ENCODE measurements at regions not wholly inside any gene's neighbourhood (a gene's known extent, or its start where the extent isn't known, plus 50 kb on each side); places are given as distances from the start of the nearest gene placed in this dataset.
A peak's percentile ranks its signal among the peaks of the same experiment; 100 is the strongest.

- no peaks in the 10 kb centered on the region for H3K27me3 ChIP-seq (ENCODE audit: control insufficient read depth, insufficient read depth, low read length)
- H3K9me3 ChIP-seq (ENCODE audit: control insufficient read depth, insufficient read depth, low read depth, low read length): no peaks in the 10 kb centered on the region
- DNase-seq (ENCODE audit: low read depth in 2 of 2): peak; percentile 9 to 36
- H3K4me2 ChIP-seq (ENCODE audit: extremely low read depth, insufficient read depth, low read length): no peak overlapping the region
- H3K27ac ChIP-seq (ENCODE audit: insufficient read depth, low read length): no peak overlapping the region
- H3K36me3 ChIP-seq (ENCODE audit: control insufficient read depth, insufficient read depth, low read length): no peaks in the 10 kb centered on the region
- no peaks in the 10 kb centered on the region for H4K20me1 ChIP-seq (ENCODE audit: control insufficient read depth, extremely low read depth, insufficient read depth, low read length)
- H3K4me1 ChIP-seq (ENCODE audit: control insufficient read depth, extremely low read depth, insufficient read depth, low read length): no peaks in the 10 kb centered on the region
- TF ChIP-seq CTCF (conservative IDR thresholded peaks at IDR 0.05 in 1 of 2, IDR thresholded peaks at IDR 0.05 in 1 of 2; ENCODE audit: low read depth in 1 of 2, low read length in 2 of 2): no peak
- no peak for TF ChIP-seq EZH2 (IDR thresholded peaks at IDR 0.05; ENCODE audit: low read length, missing control alignments)
- H2AFZ ChIP-seq (ENCODE audit: low read length): no peak overlapping the region
- H3K9ac ChIP-seq (ENCODE audit: insufficient read depth, low read length): no peak overlapping the region
- H3K4me3 ChIP-seq (replicated peaks in 1 of 4; ENCODE audit: control extremely low read depth in 1 of 4, insufficient read depth in 1 of 4, low read depth in 3 of 4, low read length in 4 of 4): no peak overlapping the region
- H3K79me2 ChIP-seq (ENCODE audit: control insufficient read depth, insufficient read depth, low read length): no peaks in the 10 kb centered on the region
Measured at GRCh38 chr11:92443199-92443598, 218.6 kb downstream of the FAT3 start.

GRCh38 chr11:92447586-92447985 lies 223.0 kb downstream of the FAT3 start:
- Histone ChIP-seq H3K9me3 (ENCODE audit: control insufficient read depth, insufficient read depth, low read depth, low read length) (no peaks in the 10 kb centered on the region), H3K27ac (ENCODE audit: insufficient read depth, low read length) (no peak overlapping the region), H3K79me2 (ENCODE audit: control insufficient read depth, insufficient read depth, low read length) (no peaks in the 10 kb centered on the region), H4K20me1 (ENCODE audit: control insufficient read depth, extremely low read depth, insufficient read depth, low read length) (no peaks in the 10 kb centered on the region), H3K4me1 (ENCODE audit: control insufficient read depth, extremely low read depth, insufficient read depth, low read length) (no peaks in the 10 kb centered on the region), H3K4me2 (ENCODE audit: extremely low read depth, insufficient read depth, low read length) (no peak overlapping the region), H3K4me3 (replicated peaks in 1 of 4; ENCODE audit: control extremely low read depth in 1 of 4, insufficient read depth in 1 of 4, low read depth in 3 of 4, low read length in 4 of 4) (no peak overlapping the region), H3K9ac (ENCODE audit: insufficient read depth, low read length) (no peak overlapping the region), H3K27me3 (ENCODE audit: control insufficient read depth, insufficient read depth, low read length) (no peaks in the 10 kb centered on the region), H2AFZ (ENCODE audit: low read length) (no peak overlapping the region), H3K36me3 (ENCODE audit: control insufficient read depth, insufficient read depth, low read length) (no peaks in the 10 kb centered on the region)
- TF ChIP-seq CTCF (conservative IDR thresholded peaks at IDR 0.05 in 1 of 2, IDR thresholded peaks at IDR 0.05 in 1 of 2; ENCODE audit: low read depth in 1 of 2, low read length in 2 of 2) (no peak), EZH2 (IDR thresholded peaks at IDR 0.05; ENCODE audit: low read length, missing control alignments) (no peak)
- no peak for DNase-seq (ENCODE audit: low read depth in 2 of 2)

DNA sequence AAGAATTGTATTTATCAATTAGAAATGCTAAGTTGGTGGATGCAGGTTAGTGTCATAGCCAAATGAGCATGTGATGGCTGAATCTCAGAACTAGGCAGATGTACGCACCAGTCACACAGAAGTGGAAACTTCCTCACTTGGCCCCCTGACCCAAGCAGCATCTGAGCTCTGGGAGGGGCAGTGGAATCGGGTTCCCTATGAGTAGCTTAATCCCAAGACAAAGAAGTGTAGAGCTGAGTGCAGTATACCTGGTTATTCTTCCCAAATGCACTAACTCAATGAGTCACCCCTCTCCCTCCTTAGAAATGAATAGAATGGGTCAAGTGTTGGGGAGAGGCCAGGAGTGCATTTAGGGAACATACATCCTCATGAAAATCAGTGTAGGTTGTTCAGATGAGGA lies 224.6 kb downstream of the FAT3 start:
- Histone ChIP-seq H3K4me2 (ENCODE audit: extremely low read depth, insufficient read depth, low read length) (no peak overlapping the region), H3K79me2 (ENCODE audit: control insufficient read depth, insufficient read depth, low read length) (no peaks in the 10 kb centered on the region), H3K36me3 (ENCODE audit: control insufficient read depth, insufficient read depth, low read length) (no peaks in the 10 kb centered on the region), H3K9me3 (ENCODE audit: control insufficient read depth, insufficient read depth, low read depth, low read length) (no peaks in the 10 kb centered on the region), H3K9ac (ENCODE audit: insufficient read depth, low read length) (no peak overlapping the region), H4K20me1 (ENCODE audit: control insufficient read depth, extremely low read depth, insufficient read depth, low read length) (no peaks in the 10 kb centered on the region), H3K27me3 (ENCODE audit: control insufficient read depth, insufficient read depth, low read length) (no peaks in the 10 kb centered on the region), H3K4me1 (ENCODE audit: control insufficient read depth, extremely low read depth, insufficient read depth, low read length) (no peaks in the 10 kb centered on the region), H3K4me3 (replicated peaks in 1 of 4; ENCODE audit: control extremely low read depth in 1 of 4, insufficient read depth in 1 of 4, low read depth in 3 of 4, low read length in 4 of 4) (no peak overlapping the region), H3K27ac (ENCODE audit: insufficient read depth, low read length) (no peak overlapping the region), H2AFZ (ENCODE audit: low read length) (no peak overlapping the region)
- TF ChIP-seq EZH2 (IDR thresholded peaks at IDR 0.05; ENCODE audit: low read length, missing control alignments) (no peak), CTCF (conservative IDR thresholded peaks at IDR 0.05 in 1 of 2, IDR thresholded peaks at IDR 0.05 in 1 of 2; ENCODE audit: low read depth in 1 of 2, low read length in 2 of 2) (no peak)
- DNase-seq (ENCODE audit: low read depth in 2 of 2): no peak
